Tibial artery (tissue), 4 donors: ENCODE measurements at regions not wholly inside any gene's neighbourhood (a gene's known extent, or its start where the extent isn't known, plus 50 kb on each side); places are given as distances from the start of the nearest gene placed in this dataset.
"Not testable (repeated sequence)": the region's sequence is repeated elsewhere in the genome, so short reads cannot be mapped to it uniquely, and the experiment has no call there.

Experiments
- DNase-seq, 2 donors: peaks; one replicate each; pipeline ENCODE4 v3.0.0-alpha.2; 2019
- H3K27ac ChIP-seq, 2 donors: fragments of 200-600 bp; sonication (generic) in 1 of 2; 1 replicate in 1 of 2; 2 replicates in 1 of 2; pipeline ENCODE4 v1.5.1; 2018 to 2019; ENCODE audit warnings: mild to moderate bottlenecking in 1 of 2
- H3K27me3 ChIP-seq, 2 donors: fragments of 200-600 bp; sonication (generic) in 1 of 2; one replicate each; pipeline versions ENCODE4 v1.5.1 to v1.6.0; 2016 to 2019
- H3K36me3 ChIP-seq, 3 donors: fragments of 200-600 bp; sonication (generic) in 2 of 3; one replicate each; pipeline ENCODE4 v1.5.1; 2016 to 2019; ENCODE audit warnings: mild to moderate bottlenecking in 2 of 3
- H3K4me1 ChIP-seq, 4 donors: fragments of 200-600 bp; sonication (generic) in 2 of 4; 1 replicate in 3 of 4; 2 replicates in 1 of 4; pipeline ENCODE4 v1.5.1; 2016 to 2019
- H3K4me3 ChIP-seq, 2 donors: fragments of 200-600 bp; sonication (generic) in 1 of 2; 1 replicate in 1 of 2; 2 replicates in 1 of 2; pipeline ENCODE4 v1.5.1; 2018 to 2019; ENCODE audit warnings: mild to moderate bottlenecking in 2 of 2
- H3K9me3 ChIP-seq, 3 donors: fragments of 200-600 bp; sonication (generic) in 1 of 3; one replicate each; pipeline ENCODE4 v1.5.1; 2016 to 2019
- CTCF ChIP-seq, 2 experiments: fragments of 200-600 bp in 1 of 2; fragments of 450-650 bp in 1 of 2; IDR thresholded peaks; one replicate each; pipeline ENCODE4 v1.5.1; 2017 to 2019; ENCODE audit warnings: antibody characterized with exemption in 2 of 2, mild to moderate bottlenecking in 1 of 2, moderate library complexity in 1 of 2
- intact Hi-C: fragments of 100-400 bp; cut with DNase I; formaldehyde crosslinking; loops from one replicate; pipeline ENCODE4 v1.15.0; 2023; ENCODE audit warnings: low total_unique reads

- Histone ChIP-seq H3K27me3 (no peaks in the 10 kb centered on the region), H3K27ac (no peak overlapping the region), H3K9me3 (no peaks in the 10 kb centered on the region), H3K4me3 (no peak overlapping the region), H3K36me3 (no peaks in the 10 kb centered on the region), H3K4me1 (no peaks in the 10 kb centered on the region)
- DNase-seq, result no peak
- TF ChIP-seq CTCF (IDR thresholded peaks at IDR 0.05), result no peak
- intact Hi-C loops, result no loop called here
Measured at GRCh38 chr4:159780196-159780922, 677.5 kb downstream of the RAPGEF2 start.

GRCh38 chr4:159787901-159788300 is 685.0 kb downstream of the RAPGEF2 start:
- H3K27ac ChIP-seq, result no peak overlapping the region
- TF ChIP-seq CTCF (IDR thresholded peaks at IDR 0.05), result no peak
- no peaks in the 10 kb centered on the region for H3K4me1 ChIP-seq
- intact Hi-C loops, result no loop called here
- no peaks in the 10 kb centered on the region for H3K36me3 ChIP-seq
- no peaks in the 10 kb centered on the region for H3K27me3 ChIP-seq
- no peak overlapping the region for H3K4me3 ChIP-seq
- H3K9me3 ChIP-seq, result no peaks in the 10 kb centered on the region
- DNase-seq, result no peak

GRCh38 chr4:159791334-159791733 is 688.5 kb downstream of the RAPGEF2 start:
- Histone ChIP-seq H3K4me3 (no peak overlapping the region), H3K27ac (no peak overlapping the region), H3K36me3 (no peaks in the 10 kb centered on the region), H3K4me1 (no peaks in the 10 kb centered on the region), H3K9me3 (no peaks in the 10 kb centered on the region), H3K27me3 (no peaks in the 10 kb centered on the region)
- no peak for DNase-seq
- intact Hi-C loops, result no loop called here
- TF ChIP-seq CTCF (IDR thresholded peaks at IDR 0.05), result no peak

- H3K27ac ChIP-seq, H3K27me3 ChIP-seq, H3K4me1 ChIP-seq, H3K4me3 ChIP-seq, DNase-seq, H3K36me3 ChIP-seq, intact Hi-C loops, H3K9me3 ChIP-seq: not testable (repeated sequence)
Measured at GRCh38 chr4:159804592-159804991, 701.7 kb downstream of the RAPGEF2 start.

GRCh38 chr4:159823743-159824142 is 720.9 kb downstream of the RAPGEF2 start:
- Histone ChIP-seq H3K4me1 (no peaks in the 10 kb centered on the region), H3K27me3 (no peaks in the 10 kb centered on the region), H3K36me3 (no peaks in the 10 kb centered on the region), H3K4me3 (no peak overlapping the region), H3K9me3 (no peaks in the 10 kb centered on the region), H3K27ac (no peak overlapping the region)
- TF ChIP-seq CTCF (IDR thresholded peaks at IDR 0.05), result no peak
- DNase-seq, result no peak
- intact Hi-C loops, result no loop called here

- no peak for TF ChIP-seq CTCF (IDR thresholded peaks at IDR 0.05)
- no peaks in the 10 kb centered on the region for H3K4me1 ChIP-seq
- no peaks in the 10 kb centered on the region for H3K36me3 ChIP-seq
- H3K27me3 ChIP-seq, result no peaks in the 10 kb centered on the region
- H3K9me3 ChIP-seq, result no peaks in the 10 kb centered on the region
- H3K4me3 ChIP-seq, result no peak overlapping the region
- no peak for DNase-seq
- H3K27ac ChIP-seq, result no peak overlapping the region
- intact Hi-C loops, result no loop called here
Measured at GRCh38 chr4:159828687-159829086, 725.8 kb downstream of the RAPGEF2 start.
